ENCODE measurements at regions not wholly inside any gene's neighbourhood (a gene's known extent, or its start where the extent isn't known, plus 50 kb on each side); places are given as distances from the start of the nearest gene placed in this dataset.

- FAIRE-seq (no peak), DNase-seq (ENCODE audit: insufficient read length) (no peak)
- TF ChIP-seq POLR2A (IDR thresholded peaks at IDR 0.05; ENCODE audit: low read depth, low read length), result no peak
- TF ChIP-seq TAF1 (IDR thresholded peaks at IDR 0.05; ENCODE audit: borderline replicate concordance, low read depth, low read length), result no peak
- TF ChIP-seq POLR2AphosphoS5 (IDR thresholded peaks at IDR 0.05; ENCODE audit: low read depth, low read length), result no peak
Measured at GRCh38 chr2:79259296-79259695, 99.7 kb upstream of the REG3A start.

DNA sequence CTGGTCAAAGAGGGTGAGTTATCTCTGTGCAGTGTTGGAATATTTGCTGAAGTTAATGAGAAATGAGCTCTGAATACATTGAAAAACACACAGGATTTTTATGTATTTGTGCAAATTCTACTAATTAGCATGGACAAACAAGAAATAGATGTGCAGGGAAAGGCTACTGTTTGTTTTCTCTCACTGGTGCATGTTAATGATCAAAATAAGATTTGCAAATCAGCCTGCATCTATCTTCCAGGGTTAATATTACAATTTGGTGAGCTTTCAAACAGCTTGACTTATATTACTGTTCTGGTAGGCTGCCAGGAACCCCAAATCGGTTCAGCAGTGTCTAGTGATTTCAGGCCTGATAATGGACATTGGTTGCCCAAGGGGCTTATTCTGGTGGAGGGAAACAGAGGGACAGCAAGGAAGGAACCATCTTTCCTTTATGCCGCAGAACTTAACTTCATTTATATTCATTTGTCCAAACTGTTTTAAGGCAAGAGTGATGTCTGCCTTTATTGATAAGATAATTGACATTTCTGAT lies 93.8 kb upstream of the REG3A start:
- TF ChIP-seq TAF1 (IDR thresholded peaks at IDR 0.05; ENCODE audit: borderline replicate concordance, low read depth, low read length) (no peak), POLR2AphosphoS5 (IDR thresholded peaks at IDR 0.05; ENCODE audit: low read depth, low read length) (no peak), POLR2A (IDR thresholded peaks at IDR 0.05; ENCODE audit: low read depth, low read length) (no peak)
- FAIRE-seq, result no peak
- DNase-seq (ENCODE audit: insufficient read length), result no peak

DNA sequence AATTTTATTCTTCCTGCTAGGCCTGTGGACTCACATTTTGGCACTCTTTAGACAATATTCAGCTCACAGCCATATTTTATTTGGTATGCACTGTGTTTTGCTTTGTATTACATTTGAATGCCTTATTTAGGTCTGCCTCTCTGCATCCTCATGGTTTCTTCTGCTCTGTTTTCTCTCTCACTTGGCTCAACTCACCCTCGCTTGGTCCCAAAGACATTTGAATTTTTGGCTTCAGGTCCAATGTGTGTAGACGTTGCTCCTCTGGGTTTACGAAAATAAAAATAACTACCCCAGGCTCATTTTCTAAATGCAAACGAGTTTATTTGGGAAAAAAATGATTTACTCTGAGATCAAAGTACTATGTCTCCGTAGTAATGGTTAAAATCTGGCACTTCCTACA lies 91.1 kb upstream of the REG3A start:
- FAIRE-seq (no peak), DNase-seq (ENCODE audit: insufficient read length) (no peak)
- TF ChIP-seq TAF1 (IDR thresholded peaks at IDR 0.05; ENCODE audit: borderline replicate concordance, low read depth, low read length) (no peak), POLR2AphosphoS5 (IDR thresholded peaks at IDR 0.05; ENCODE audit: low read depth, low read length) (no peak), POLR2A (IDR thresholded peaks at IDR 0.05; ENCODE audit: low read depth, low read length) (no peak)

GRCh38 chr2:79248776-79249175 lies 89.2 kb upstream of the REG3A start:
- DNase-seq (ENCODE audit: insufficient read length), result no peak
- no peak for FAIRE-seq
- TF ChIP-seq POLR2A (IDR thresholded peaks at IDR 0.05; ENCODE audit: low read depth, low read length) (no peak), TAF1 (IDR thresholded peaks at IDR 0.05; ENCODE audit: borderline replicate concordance, low read depth, low read length) (no peak), POLR2AphosphoS5 (IDR thresholded peaks at IDR 0.05; ENCODE audit: low read depth, low read length) (no peak)

- DNase-seq (ENCODE audit: insufficient read length) (no peak), FAIRE-seq (no peak)
- no peak for TF ChIP-seq TAF1 (IDR thresholded peaks at IDR 0.05; ENCODE audit: borderline replicate concordance, low read depth, low read length)
- no peak for TF ChIP-seq POLR2A (IDR thresholded peaks at IDR 0.05; ENCODE audit: low read depth, low read length)
- TF ChIP-seq POLR2AphosphoS5 (IDR thresholded peaks at IDR 0.05; ENCODE audit: low read depth, low read length), result no peak
Measured at GRCh38 chr2:79235135-79235534, 75.6 kb upstream of the REG3A start.

- DNase-seq (ENCODE audit: insufficient read length) (no peak), FAIRE-seq (no peak)
- no peak for TF ChIP-seq TAF1 (IDR thresholded peaks at IDR 0.05; ENCODE audit: borderline replicate concordance, low read depth, low read length)
- TF ChIP-seq POLR2A (IDR thresholded peaks at IDR 0.05; ENCODE audit: low read depth, low read length), result no peak
- no peak for TF ChIP-seq POLR2AphosphoS5 (IDR thresholded peaks at IDR 0.05; ENCODE audit: low read depth, low read length)
Measured at GRCh38 chr2:79223539-79223938, 64.0 kb upstream of the REG3A start.

- FAIRE-seq (peak; percentile 58), DNase-seq (ENCODE audit: insufficient read length) (peak; percentile 9)
- TF ChIP-seq TAF1 (IDR thresholded peaks at IDR 0.05; ENCODE audit: borderline replicate concordance, low read depth, low read length), result no peak
- TF ChIP-seq POLR2AphosphoS5 (IDR thresholded peaks at IDR 0.05; ENCODE audit: low read depth, low read length), result no peak
- no peak for TF ChIP-seq POLR2A (IDR thresholded peaks at IDR 0.05; ENCODE audit: low read depth, low read length)
Measured at GRCh38 chr2:79219383-79219988, 59.9 kb upstream of the REG3A start.

DNA sequence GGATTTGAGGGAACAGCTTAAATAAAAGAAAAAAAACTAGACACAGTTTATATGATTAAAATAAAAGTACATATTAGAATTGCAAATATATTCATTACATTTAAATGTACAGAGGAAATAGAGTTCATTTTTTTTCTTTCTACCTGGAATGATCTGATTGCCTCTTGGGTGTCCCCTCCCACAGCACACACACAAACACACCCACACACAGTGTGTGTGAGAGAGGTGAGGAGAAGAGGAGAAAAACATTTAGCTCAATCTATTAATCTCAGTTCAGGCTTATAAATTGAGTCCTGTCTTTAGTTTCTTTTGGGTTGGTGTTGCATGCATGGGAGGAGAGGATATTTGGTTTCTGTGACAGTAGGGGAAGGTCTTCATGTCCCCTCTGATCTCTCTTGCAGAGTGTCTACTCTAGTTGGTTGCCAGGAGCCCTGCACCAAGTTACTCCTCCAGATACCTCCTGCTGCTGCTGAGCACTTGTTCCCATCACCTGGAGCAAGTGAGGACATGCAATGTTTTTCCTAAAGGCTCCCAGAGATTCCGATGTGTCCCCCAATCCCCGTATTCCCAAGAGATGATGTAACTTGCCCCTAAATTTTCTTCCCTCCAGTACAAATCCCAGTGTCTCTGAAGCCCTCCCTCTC lies 50.8 kb upstream of the REG3A start:
- TF ChIP-seq POLR2A (IDR thresholded peaks at IDR 0.05; ENCODE audit: low read depth, low read length), result no peak
- no peak for TF ChIP-seq POLR2AphosphoS5 (IDR thresholded peaks at IDR 0.05; ENCODE audit: low read depth, low read length)
- TF ChIP-seq TAF1 (IDR thresholded peaks at IDR 0.05; ENCODE audit: borderline replicate concordance, low read depth, low read length), result no peak
- no peak for DNase-seq (ENCODE audit: insufficient read length)
- no peak for FAIRE-seq
